Neural cell (in vitro differentiated cells): ENCODE measurements at regions not wholly inside any gene's neighbourhood (a gene's known extent, or its start where the extent isn't known, plus 50 kb on each side); places are given as distances from the start of the nearest gene placed in this dataset.

Experiments used
- H2AFZ ChIP-seq: fragments of 200-600, 300-800 bp; sonication (generic), shearing (Covaris generic); 2 replicates; pipeline ENCODE4 v1.6.0; 2014; ENCODE audit warnings: low read depth, mild to moderate bottlenecking, antibody characterized with exemption, low read length, moderate library complexity
- H3F3A ChIP-seq: fragments of 200-600 bp; shearing (Covaris generic); 2 replicates; pipeline ENCODE4 v1.6.1; 2016; ENCODE audit warnings: mild to moderate bottlenecking, moderate library complexity, mixed read lengths, antibody characterized with exemption, low read length; ENCODE audit not compliant: insufficient read depth, poor library complexity, severe bottlenecking
- H3K27ac ChIP-seq: fragments of 200-600, 300-800 bp; sonication (generic), shearing (Covaris generic); 2 replicates; pipeline ENCODE4 v1.5.1; 2014; ENCODE audit warnings: mild to moderate bottlenecking, low read length, moderate library complexity
- H3K27me3 ChIP-seq: fragments of 300-800, 200-600 bp; sonication (generic), shearing (Covaris generic); 2 replicates; pipeline ENCODE4 v1.6.0; 2014; ENCODE audit warnings: mild to moderate bottlenecking, low read depth, low read length, moderate library complexity; ENCODE audit not compliant: insufficient read depth
- H3K36me3 ChIP-seq: fragments of 300-800, 200-600 bp; sonication (generic), shearing (Covaris generic); 2 replicates; pipeline ENCODE4 v1.5.1; 2014; ENCODE audit warnings: mild to moderate bottlenecking, antibody characterized with exemption, low read length, moderate library complexity; ENCODE audit not compliant: insufficient read depth
- H3K4me2 ChIP-seq: fragments of 300-800, 200-600 bp; sonication (generic), shearing (Covaris generic); 2 replicates; pipeline ENCODE4 v1.6.0; 2014; ENCODE audit warnings: mild to moderate bottlenecking, low read length
- H3K4me3 ChIP-seq: fragments of 300-800, 200-600 bp; sonication (generic), shearing (Covaris generic); 2 replicates; pipeline ENCODE4 v1.5.1; 2014; ENCODE audit warnings: mild to moderate bottlenecking, low read length, moderate library complexity
- H3K79me2 ChIP-seq: fragments of 200-600 bp; shearing (Covaris generic); replicated peaks from 2 replicates; pipeline ENCODE4 v1.6.0; 2014; ENCODE audit warnings: mild to moderate bottlenecking, low read length, moderate library complexity; ENCODE audit not compliant: insufficient read depth
- H3K9ac ChIP-seq: fragments of 300-800, 200-600 bp; sonication (generic), shearing (Covaris generic); 2 replicates; pipeline ENCODE4 v1.6.1; 2016; ENCODE audit warnings: mild to moderate bottlenecking, low read length, mixed read lengths
- H3K9me2 ChIP-seq: fragments of 200-600 bp; shearing (Covaris generic); 2 replicates; pipeline ENCODE4 v1.6.1; 2016; ENCODE audit warnings: mild to moderate bottlenecking, low read length, mixed read lengths; ENCODE audit not compliant: insufficient read depth
- H3K9me3 ChIP-seq: fragments of 200-600, 300-800 bp; sonication (generic), shearing (Covaris generic); 2 replicates; pipeline ENCODE4 v1.6.1; 2016; ENCODE audit warnings: mild to moderate bottlenecking, mixed run types, low read length, moderate library complexity, mixed read lengths
- H4K20me1 ChIP-seq: fragments of 200-600 bp; shearing (Covaris generic); 2 replicates; pipeline ENCODE4 v1.6.1; 2016; ENCODE audit warnings: mild to moderate bottlenecking, mixed run types; ENCODE audit not compliant: insufficient read depth
- EP300 ChIP-seq: fragments of 450-650 bp; conservative IDR thresholded peaks from 2 replicates; pipeline ENCODE4 v1.6.1; 2014; ENCODE audit warnings: antibody characterized with exemption, mild to moderate bottlenecking, moderate library complexity; ENCODE audit not compliant: poor library complexity, severe bottlenecking
- EZH2 ChIP-seq: fragments of 200-600, 300-800 bp; shearing (Covaris generic), sonication (generic); IDR thresholded peaks from 2 replicates; pipeline ENCODE4 v1.6.1; 2014; ENCODE audit warnings: antibody characterized with exemption, low read length, borderline replicate concordance, mild to moderate bottlenecking; ENCODE audit not compliant: insufficient read depth, poor library complexity, severe bottlenecking
- MXI1 ChIP-seq: fragments of 450-650 bp; conservative IDR thresholded peaks from 2 replicates; pipeline ENCODE4 v1.6.1; 2014; ENCODE audit warnings: antibody characterized with exemption, mild to moderate bottlenecking; ENCODE audit not compliant: poor library complexity, severe bottlenecking
- POLR2AphosphoS5 ChIP-seq: IDR thresholded peaks from 2 replicates; pipeline ENCODE4 v1.6.1; 2012
- RAD21 ChIP-seq: fragments of 450-650 bp; conservative IDR thresholded peaks from 2 replicates; pipeline ENCODE4 v1.6.1; 2014; ENCODE audit warnings: antibody characterized with exemption, mild to moderate bottlenecking, moderate library complexity
- REST ChIP-seq: IDR thresholded peaks from 2 replicates; pipeline ENCODE4 v1.6.1; 2012; ENCODE audit warnings: borderline replicate concordance
- SMC3 ChIP-seq: fragments of 450-650 bp; conservative IDR thresholded peaks from 2 replicates; pipeline ENCODE4 v1.6.1; 2014; ENCODE audit warnings: antibody characterized with exemption, mild to moderate bottlenecking, moderate library complexity; ENCODE audit not compliant: poor library complexity
- TAF1 ChIP-seq: IDR thresholded peaks from 2 replicates; pipeline ENCODE4 v1.6.1; 2012; ENCODE audit warnings: low read depth
- TF ChIP-seq, protein P1 (sequence below): fragments of 450-650 bp; IDR thresholded peaks from 2 replicates; pipeline ENCODE4 v1.5.1; 2014; ENCODE audit warnings: antibody characterized with exemption, mild to moderate bottlenecking, moderate library complexity; ENCODE audit not compliant: poor library complexity, severe bottlenecking

DNA sequence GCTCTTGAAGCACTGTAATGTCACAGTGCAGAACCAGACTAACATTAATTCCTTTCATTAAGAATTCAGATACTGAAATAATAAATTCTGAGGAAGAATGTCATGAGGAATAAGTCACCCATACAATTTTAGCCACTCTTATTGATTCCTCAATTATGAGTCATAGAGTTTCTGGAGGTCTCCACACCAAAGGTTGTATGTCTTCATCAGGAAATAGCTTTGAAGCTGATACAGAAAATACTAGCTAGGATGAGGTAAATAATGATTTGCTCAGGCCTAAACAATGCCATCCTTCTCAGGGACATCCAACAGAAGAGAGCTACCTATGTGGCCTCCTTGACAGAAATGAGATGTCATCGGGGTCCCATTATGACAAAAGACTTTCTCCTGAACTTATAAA is 238.8 kb downstream of the OR13H1 start:
- H3K27ac ChIP-seq, result no peak overlapping the region

GRCh38 chrX:131783555-131784308 is 239.4 kb upstream of the STK26 start:
- H4K20me1 ChIP-seq, result no peaks in the 10 kb centered on the region
- no peak overlapping the region for H3K4me3 ChIP-seq
- no peaks in the 10 kb centered on the region for H3K36me3 ChIP-seq
- H3K9me3 ChIP-seq, result no peaks in the 10 kb centered on the region
- H3K9ac ChIP-seq, result no peak overlapping the region
- no peak overlapping the region for H2AFZ ChIP-seq
- H3K4me2 ChIP-seq, result no peak overlapping the region
- no peaks in the 10 kb centered on the region for H3K9me2 ChIP-seq
- H3K79me2 ChIP-seq, result no peaks in the 10 kb centered on the region
- no peaks in the 10 kb centered on the region for H3F3A ChIP-seq
- H3K27ac ChIP-seq, result no peak overlapping the region
- H3K27me3 ChIP-seq, result no peaks in the 10 kb centered on the region
- TF ChIP-seq, protein P1, sequence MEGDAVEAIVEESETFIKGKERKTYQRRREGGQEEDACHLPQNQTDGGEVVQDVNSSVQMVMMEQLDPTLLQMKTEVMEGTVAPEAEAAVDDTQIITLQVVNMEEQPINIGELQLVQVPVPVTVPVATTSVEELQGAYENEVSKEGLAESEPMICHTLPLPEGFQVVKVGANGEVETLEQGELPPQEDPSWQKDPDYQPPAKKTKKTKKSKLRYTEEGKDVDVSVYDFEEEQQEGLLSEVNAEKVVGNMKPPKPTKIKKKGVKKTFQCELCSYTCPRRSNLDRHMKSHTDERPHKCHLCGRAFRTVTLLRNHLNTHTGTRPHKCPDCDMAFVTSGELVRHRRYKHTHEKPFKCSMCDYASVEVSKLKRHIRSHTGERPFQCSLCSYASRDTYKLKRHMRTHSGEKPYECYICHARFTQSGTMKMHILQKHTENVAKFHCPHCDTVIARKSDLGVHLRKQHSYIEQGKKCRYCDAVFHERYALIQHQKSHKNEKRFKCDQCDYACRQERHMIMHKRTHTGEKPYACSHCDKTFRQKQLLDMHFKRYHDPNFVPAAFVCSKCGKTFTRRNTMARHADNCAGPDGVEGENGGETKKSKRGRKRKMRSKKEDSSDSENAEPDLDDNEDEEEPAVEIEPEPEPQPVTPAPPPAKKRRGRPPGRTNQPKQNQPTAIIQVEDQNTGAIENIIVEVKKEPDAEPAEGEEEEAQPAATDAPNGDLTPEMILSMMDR, result no peak
- TF ChIP-seq POLR2AphosphoS5 (no peak), RAD21 (no peak), SMC3 (no peak), EP300 (no peak), REST (no peak), EZH2 (no peak)

More for the DNA sequence above, 238.8 kb downstream of the OR13H1 start:
- Histone ChIP-seq H3K27me3 (no peaks in the 10 kb centered on the region), H3K4me2 (no peak overlapping the region), H3K79me2 (no peaks in the 10 kb centered on the region), H4K20me1 (no peaks in the 10 kb centered on the region), H3F3A (no peaks in the 10 kb centered on the region), H3K9ac (no peak overlapping the region), H2AFZ (no peak overlapping the region), H3K4me3 (no peak overlapping the region), H3K9me2 (no peaks in the 10 kb centered on the region), H3K9me3 (no peaks in the 10 kb centered on the region), H3K36me3 (no peaks in the 10 kb centered on the region)
- TF ChIP-seq SMC3 (no peak), TAF1 (no peak), EP300 (no peak), MXI1 (no peak), EZH2 (no peak), RAD21 (no peak), POLR2AphosphoS5 (no peak), REST (no peak)
- TF ChIP-seq, protein P1, result no peak
